NB4 (cell line): ENCODE measurements at regions not wholly inside any gene's neighbourhood (a gene's known extent, or its start where the extent isn't known, plus 50 kb on each side); places are given as distances from the start of the nearest gene placed in this dataset.

Experiments
- DNase-seq: peaks from one replicate; pipeline ENCODE4 v3.0.0; 2010; ENCODE audit warnings: low read depth
- H3K4me3 ChIP-seq: one replicate; pipeline ENCODE4 v1.5.1; 2011; ENCODE audit warnings: mild to moderate bottlenecking, low read depth, low read length, moderate library complexity
- MYC ChIP-seq: IDR thresholded peaks from 2 replicates; pipeline ENCODE4 v1.6.1; 2011; ENCODE audit warnings: low read depth, low read length
- POLR2A ChIP-seq: IDR thresholded peaks from 2 replicates; pipeline ENCODE4 v1.6.1; 2011; ENCODE audit warnings: mild to moderate bottlenecking; ENCODE audit not compliant: insufficient read length; ENCODE audit errors: extremely low read depth
- TF ChIP-seq, protein P1 (sequence below): IDR thresholded peaks from 2 replicates; pipeline ENCODE4 v1.6.1; 2011; ENCODE audit warnings: low read depth, low read length
- TF ChIP-seq, protein P2 (sequence below): IDR thresholded peaks from one replicate; pipeline ENCODE4 v1.5.1; 2012; ENCODE audit warnings: low read depth, low read length

DNA sequence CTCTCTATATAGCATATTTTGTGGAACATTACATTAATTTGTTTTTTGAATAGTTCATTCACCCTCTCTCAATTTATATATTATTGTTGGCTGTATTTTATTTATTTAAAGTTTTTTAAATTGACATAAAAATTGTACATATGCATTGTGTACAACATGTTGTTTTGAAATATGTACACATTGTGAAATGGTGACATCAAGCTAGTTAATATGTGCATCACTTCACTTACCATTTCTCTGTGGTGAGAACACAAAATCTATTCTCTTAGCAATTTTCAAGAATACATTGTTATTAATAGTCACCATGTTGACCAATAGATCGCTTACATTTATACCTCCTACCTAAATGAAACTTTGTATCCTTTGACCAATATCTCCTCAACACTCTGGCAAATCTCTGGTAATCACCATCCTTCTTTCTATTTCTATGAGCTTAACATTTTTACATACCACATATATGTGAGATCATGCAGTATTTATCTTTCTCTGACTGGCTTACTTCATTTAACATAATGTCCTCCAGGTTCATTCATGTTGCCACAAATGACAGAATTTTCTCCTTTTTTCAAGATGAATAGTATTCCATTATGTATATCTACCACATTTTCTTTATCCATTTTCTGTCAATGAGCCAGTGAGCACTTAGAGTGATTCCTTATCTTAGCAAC, 180.9 kb upstream of the DEPDC1 start:
- no peak overlapping the region for H3K4me3 ChIP-seq
- TF ChIP-seq MYC = no peak
- TF ChIP-seq, protein P1, sequence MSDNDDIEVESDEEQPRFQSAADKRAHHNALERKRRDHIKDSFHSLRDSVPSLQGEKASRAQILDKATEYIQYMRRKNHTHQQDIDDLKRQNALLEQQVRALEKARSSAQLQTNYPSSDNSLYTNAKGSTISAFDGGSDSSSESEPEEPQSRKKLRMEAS = no peak
- TF ChIP-seq POLR2A = no peak
- TF ChIP-seq, protein P2, sequence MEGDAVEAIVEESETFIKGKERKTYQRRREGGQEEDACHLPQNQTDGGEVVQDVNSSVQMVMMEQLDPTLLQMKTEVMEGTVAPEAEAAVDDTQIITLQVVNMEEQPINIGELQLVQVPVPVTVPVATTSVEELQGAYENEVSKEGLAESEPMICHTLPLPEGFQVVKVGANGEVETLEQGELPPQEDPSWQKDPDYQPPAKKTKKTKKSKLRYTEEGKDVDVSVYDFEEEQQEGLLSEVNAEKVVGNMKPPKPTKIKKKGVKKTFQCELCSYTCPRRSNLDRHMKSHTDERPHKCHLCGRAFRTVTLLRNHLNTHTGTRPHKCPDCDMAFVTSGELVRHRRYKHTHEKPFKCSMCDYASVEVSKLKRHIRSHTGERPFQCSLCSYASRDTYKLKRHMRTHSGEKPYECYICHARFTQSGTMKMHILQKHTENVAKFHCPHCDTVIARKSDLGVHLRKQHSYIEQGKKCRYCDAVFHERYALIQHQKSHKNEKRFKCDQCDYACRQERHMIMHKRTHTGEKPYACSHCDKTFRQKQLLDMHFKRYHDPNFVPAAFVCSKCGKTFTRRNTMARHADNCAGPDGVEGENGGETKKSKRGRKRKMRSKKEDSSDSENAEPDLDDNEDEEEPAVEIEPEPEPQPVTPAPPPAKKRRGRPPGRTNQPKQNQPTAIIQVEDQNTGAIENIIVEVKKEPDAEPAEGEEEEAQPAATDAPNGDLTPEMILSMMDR = no peak
- DNase-seq = no peak

DNA sequence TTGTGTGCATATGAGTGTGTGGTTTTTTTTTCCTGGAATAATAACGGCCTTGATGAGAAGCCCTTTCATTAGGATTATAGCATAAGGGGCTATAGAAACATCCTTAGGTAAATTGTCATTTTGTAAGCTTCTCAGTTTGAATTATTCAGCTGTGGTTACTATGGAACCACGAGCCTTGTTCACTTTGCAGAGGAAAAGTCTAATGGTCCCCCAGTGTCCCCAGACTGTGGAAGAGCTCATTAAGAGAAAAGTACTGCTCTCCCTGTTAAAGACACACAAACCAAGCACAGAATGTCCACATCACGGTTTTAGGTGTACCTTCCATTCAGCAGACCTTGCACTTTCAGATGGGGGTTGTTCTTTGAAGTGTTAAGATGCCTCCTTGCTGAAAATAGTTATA, 199.3 kb upstream of the DEPDC1 start:
- DNase-seq = no peak
- TF ChIP-seq, protein P1 = no peak
- TF ChIP-seq POLR2A (no peak), MYC (no peak)
- TF ChIP-seq, protein P2 = no peak
- H3K4me3 ChIP-seq = no peak overlapping the region

DNA sequence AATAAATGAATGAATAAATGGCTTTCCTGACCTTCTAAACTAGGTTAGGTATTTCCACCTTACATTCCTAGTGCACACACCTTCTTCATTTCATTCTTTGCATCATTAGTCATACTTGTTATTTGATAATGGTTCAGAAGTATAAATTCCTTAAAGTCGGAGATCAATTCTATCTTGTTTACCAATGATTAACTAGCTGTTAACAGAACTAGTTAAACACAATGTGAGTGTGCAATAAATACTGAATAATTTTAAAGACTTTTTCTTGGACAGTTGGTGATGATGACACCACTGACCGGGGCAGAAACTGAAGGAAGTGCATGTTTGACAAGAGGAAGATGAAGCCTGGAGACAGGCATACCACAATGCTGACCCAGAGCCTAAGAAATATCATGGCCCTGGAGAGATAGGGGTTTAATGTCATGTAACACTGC, 207.1 kb upstream of the DEPDC1 start:
- no peak for DNase-seq

DNA sequence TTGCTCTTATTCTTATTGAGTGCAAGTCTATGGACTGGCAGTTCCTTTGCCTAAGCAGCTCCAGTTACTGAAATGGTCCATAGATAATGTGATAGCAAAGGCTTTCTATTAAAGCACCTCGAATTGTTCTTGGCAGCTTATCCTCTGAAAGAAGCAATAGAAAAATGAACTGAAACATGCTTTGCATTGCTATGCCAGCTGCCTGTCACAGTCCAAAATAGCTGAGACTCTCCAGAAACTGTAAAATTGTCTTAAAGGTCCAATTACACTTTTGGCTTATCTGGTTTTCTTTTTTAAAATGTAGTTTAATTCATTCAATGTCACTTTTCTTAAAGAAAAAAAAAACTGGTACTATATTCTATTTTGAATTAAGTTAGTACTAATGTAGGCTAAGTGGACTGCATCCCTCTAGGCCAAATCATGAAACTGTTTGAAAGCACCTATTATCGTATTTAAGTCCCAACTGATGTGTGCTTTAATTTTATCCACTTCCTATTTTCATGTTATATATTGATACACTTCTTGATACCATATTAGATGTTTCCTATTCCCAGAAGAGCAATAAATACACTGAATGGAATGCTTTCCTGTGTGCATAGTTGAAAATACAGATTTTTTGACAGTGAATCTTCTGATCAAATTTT, 208.0 kb upstream of the DEPDC1 start:
- DNase-seq = no peak

More for the DNA sequence above, 207.1 kb upstream of the DEPDC1 start:
- TF ChIP-seq, protein P2 = no peak
- TF ChIP-seq POLR2A (no peak), MYC (no peak)
- TF ChIP-seq, protein P1 = no peak
- H3K4me3 ChIP-seq = no peak overlapping the region

DNA sequence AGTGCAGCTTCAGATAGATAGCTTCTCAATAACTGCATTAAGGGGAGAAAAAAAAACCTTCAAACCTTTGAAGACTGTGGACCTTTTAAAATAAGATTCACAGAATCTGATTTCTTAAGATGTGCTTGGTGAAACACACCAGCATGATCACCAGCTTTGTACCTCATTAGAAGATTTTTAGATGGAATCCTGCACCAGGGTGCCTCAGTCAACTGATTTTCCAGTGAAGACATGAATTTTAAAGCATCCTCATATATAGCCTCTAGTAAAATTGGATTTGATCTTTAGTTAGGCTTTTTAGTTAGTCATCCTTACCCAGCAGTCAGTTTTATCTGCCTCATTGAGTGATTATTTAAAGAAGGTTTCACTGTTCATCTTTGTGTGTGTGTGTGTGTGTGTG, 208.6 kb upstream of the DEPDC1 start:
- no peak for DNase-seq
- no peak for TF ChIP-seq MYC
- TF ChIP-seq, protein P2 = no peak
- no peak for TF ChIP-seq POLR2A

More for the DNA sequence above, 208.0 kb upstream of the DEPDC1 start:
- TF ChIP-seq MYC (no peak), POLR2A (no peak)
- TF ChIP-seq, protein P1 = no peak
- TF ChIP-seq, protein P2 = no peak
- no peak overlapping the region for H3K4me3 ChIP-seq

More for the DNA sequence above, 208.6 kb upstream of the DEPDC1 start:
- no peak overlapping the region for H3K4me3 ChIP-seq
